Progenitor cell of endocrine pancreas (in vitro differentiated cells): ENCODE measurements at regions not wholly inside any gene's neighbourhood (a gene's known extent, or its start where the extent isn't known, plus 50 kb on each side); places are given as distances from the start of the nearest gene placed in this dataset.

Experiments used
- DNase-seq: peaks from one replicate; pipeline ENCODE4 v3.0.0; 2021; ENCODE audit warnings: low spot score; ENCODE audit not compliant: unreplicated experiment
- H3K27ac Mint-ChIP-seq: 2 replicates; pipeline ENCODE4 v1.8.0; 2021; ENCODE audit warnings: mild to moderate bottlenecking, moderate library complexity, mixed read lengths
- H3K27me3 Mint-ChIP-seq: 2 replicates; pipeline ENCODE4 v1.8.0; 2021; ENCODE audit warnings: mixed read lengths
- H3K36me3 Mint-ChIP-seq: 2 replicates; pipeline ENCODE4 v1.8.0; 2022; ENCODE audit warnings: mixed read lengths; ENCODE audit not compliant: insufficient read depth
- H3K4me1 Mint-ChIP-seq: 2 replicates; pipeline ENCODE4 v1.8.0; 2021; ENCODE audit warnings: low read depth, mixed read lengths
- H3K4me3 Mint-ChIP-seq: 2 replicates; pipeline ENCODE4 v1.8.0; 2021; ENCODE audit warnings: low read depth, mild to moderate bottlenecking, moderate library complexity, mixed read lengths
- H3K9me3 Mint-ChIP-seq: 2 replicates; pipeline ENCODE4 v1.8.0; 2021; ENCODE audit warnings: low read depth, mixed read lengths
- CTCF ChIP-seq: fragments of 200-600 bp; sonication (generic); IDR thresholded peaks from one replicate; pipeline ENCODE4 v1.5.0; 2021; ENCODE audit warnings: antibody characterized with exemption, mild to moderate bottlenecking; ENCODE audit not compliant: unreplicated experiment

- TF ChIP-seq CTCF = peak; percentile 63
- Mint-ChIP-seq H3K36me3 (no peaks in the 10 kb centered on the region), H3K27me3 (no peaks in the 10 kb centered on the region), H3K9me3 (no peaks in the 10 kb centered on the region), H3K4me3 (no peak overlapping the region), H3K27ac (no peak overlapping the region), H3K4me1 (no peaks in the 10 kb centered on the region)
- DNase-seq = no peak
Observed at GRCh38 chr4:35151816-35152572, 1092.3 kb downstream of the ARAP2 start.

- no peak for DNase-seq
- no peaks in the 10 kb centered on the region for H3K27me3 Mint-ChIP-seq
- no peaks in the 10 kb centered on the region for H3K36me3 Mint-ChIP-seq
- peaks cover 3% of the 10 kb centered on the region for H3K4me1 Mint-ChIP-seq
- no peaks in the 10 kb centered on the region for H3K9me3 Mint-ChIP-seq
- no peak overlapping the region for H3K27ac Mint-ChIP-seq
- no peak for TF ChIP-seq CTCF
- H3K4me3 Mint-ChIP-seq = no peak overlapping the region
Observed at GRCh38 chr4:35163168-35163567, 1081.1 kb downstream of the ARAP2 start.

GRCh38 chr4:35164063-35164462, 1080.3 kb downstream of the ARAP2 start:
- Mint-ChIP-seq H3K27me3 (no peaks in the 10 kb centered on the region), H3K4me3 (no peak overlapping the region), H3K9me3 (no peaks in the 10 kb centered on the region), H3K4me1 (peaks cover 3% of the 10 kb centered on the region), H3K36me3 (no peaks in the 10 kb centered on the region), H3K27ac (no peak overlapping the region)
- DNase-seq = no peak
- no peak for TF ChIP-seq CTCF

DNA sequence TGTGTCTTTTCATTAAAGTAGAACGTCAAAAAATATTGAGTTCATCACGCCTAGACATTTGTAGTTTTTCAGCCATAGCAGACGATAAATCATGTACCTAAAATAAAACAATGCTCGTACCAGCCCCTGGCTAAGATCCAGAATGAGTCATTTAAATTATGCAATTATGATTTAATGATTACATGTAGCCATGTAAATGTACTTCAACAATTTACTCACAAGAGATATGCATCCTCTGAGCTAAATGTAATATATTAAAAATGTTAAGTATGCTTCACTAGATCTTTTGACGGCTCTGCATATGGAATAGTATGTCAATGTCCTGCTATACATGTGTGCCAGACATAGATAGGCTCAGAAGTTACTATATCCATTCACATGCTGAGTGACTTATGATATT, 1077.8 kb downstream of the ARAP2 start:
- no peaks in the 10 kb centered on the region for H3K27me3 Mint-ChIP-seq
- H3K4me1 Mint-ChIP-seq = peaks cover 3% of the 10 kb centered on the region
- H3K9me3 Mint-ChIP-seq = no peaks in the 10 kb centered on the region
- TF ChIP-seq CTCF = no peak
- H3K4me3 Mint-ChIP-seq = no peak overlapping the region
- H3K36me3 Mint-ChIP-seq = no peaks in the 10 kb centered on the region
- no peak for DNase-seq
- no peak overlapping the region for H3K27ac Mint-ChIP-seq

- TF ChIP-seq CTCF = no peak
- Mint-ChIP-seq H3K4me3 (no peak overlapping the region), H3K27ac (no peak overlapping the region), H3K27me3 (no peaks in the 10 kb centered on the region), H3K36me3 (no peaks in the 10 kb centered on the region), H3K9me3 (no peaks in the 10 kb centered on the region), H3K4me1 (peaks cover 3% of the 10 kb centered on the region)
- no peak for DNase-seq
Observed at GRCh38 chr4:35167385-35167784, 1076.9 kb downstream of the ARAP2 start.
